H1 (cell line): ENCODE measurements at regions not wholly inside any gene's neighbourhood (a gene's known extent, or its start where the extent isn't known, plus 50 kb on each side); places are given as distances from the start of the nearest gene placed in this dataset.

Experiments used
- CTCF ChIA-PET: fragments of 300-600 bp; sonication (Branson Sonifier 250); formaldehyde crosslinking; loops from one replicate; lab custom pipeline; 2021; ENCODE audit not compliant: partially characterized antibody; lab: Charles Lee
- POLR2A ChIA-PET: fragments of 300-600 bp; sonication (Branson Sonifier 250); formaldehyde crosslinking; loops from one replicate; lab custom pipeline; 2021; ENCODE audit warnings: inconsistent platforms; ENCODE audit not compliant: partially characterized antibody; lab: Charles Lee
- DNase-seq, 2 experiments: peaks; one replicate each; pipeline versions ENCODE4 v3.0.0 to v3.0.0-alpha.2; 2010 to 2022; ENCODE audit warnings: low spot score in 2 of 2, low read depth in 1 of 2, mixed read lengths in 1 of 2
- FAIRE-seq: peaks from 2 replicates; lab custom pipeline; 2011; peaks lifted over from hg19 to GRCh38; lab: Jason Lieb, UNC
- H2AFZ ChIP-seq: 2 replicates; pipeline ENCODE4 v1.8.1; 2012; ENCODE audit warnings: low read length, inconsistent platforms
- H2AK5ac ChIP-seq: 2 replicates; pipeline ENCODE4 v1.6.1; 2013; ENCODE audit warnings: low read depth, low read length
- H2BK120ac ChIP-seq: replicated peaks from 2 replicates; pipeline ENCODE3; 2013; ENCODE audit warnings: low read depth, low read length, inconsistent platforms
- H2BK12ac ChIP-seq: 2 replicates; pipeline ENCODE4 v1.6.1; 2013; ENCODE audit warnings: low read depth, low read length
- H2BK15ac ChIP-seq: 2 replicates; pipeline ENCODE4 v1.6.1; 2013; ENCODE audit warnings: low read length
- H2BK20ac ChIP-seq: 2 replicates; pipeline ENCODE4 v1.6.1; 2013; ENCODE audit warnings: low read length
- H2BK5ac ChIP-seq: 2 replicates; pipeline ENCODE4 v1.6.1; 2013; ENCODE audit warnings: low read depth, low read length
- H3K14ac ChIP-seq: 2 replicates; pipeline ENCODE4 v1.6.1; 2013; ENCODE audit warnings: inconsistent platforms; ENCODE audit not compliant: insufficient read length
- H3K18ac ChIP-seq: 2 replicates; pipeline ENCODE4 v1.6.1; 2013; ENCODE audit warnings: low read length; ENCODE audit errors: extremely low read depth
- H3K23ac ChIP-seq: 2 replicates; pipeline ENCODE4 v1.6.1; 2013; ENCODE audit warnings: inconsistent platforms; ENCODE audit not compliant: insufficient read length
- H3K23me2 ChIP-seq: 2 replicates; pipeline ENCODE4 v1.6.1; 2013; ENCODE audit warnings: low read depth, low read length
- H3K27ac ChIP-seq: 2 replicates; pipeline ENCODE4 v1.6.1; 2011; ENCODE audit warnings: low read depth, low read length, inconsistent platforms
- H3K27me3 ChIP-seq, 4 experiments: replicated peaks in 1 of 4; 1 replicate in 1 of 4; 2 replicates in 3 of 4; pipeline versions ENCODE4 v1.6.1 to v1.8.1; 2011 to 2013; ENCODE audit warnings: low read length in 3 of 4, mild to moderate bottlenecking in 3 of 4, inconsistent platforms in 2 of 4, mixed read lengths in 2 of 4, moderate library complexity in 1 of 4; ENCODE audit not compliant: control insufficient read depth in 3 of 4, insufficient read depth in 3 of 4; ENCODE audit errors: extremely low read depth in 1 of 4
- H3K36me3 ChIP-seq, 4 experiments: 2 replicates each; pipeline versions ENCODE4 v1.6.1 to v1.8.1; 2011 to 2013; ENCODE audit warnings: mild to moderate bottlenecking in 4 of 4, low read length in 3 of 4, moderate library complexity in 2 of 4, control low read depth in 1 of 4, inconsistent platforms in 1 of 4; ENCODE audit not compliant: insufficient read depth in 4 of 4, control insufficient read depth in 2 of 4
- H3K4ac ChIP-seq: replicated peaks from 2 replicates; pipeline ENCODE3; 2013; ENCODE audit warnings: low read length, low read depth, mixed read lengths, inconsistent platforms; ENCODE audit not compliant: insufficient read length
- H3K4me1 ChIP-seq, 4 experiments: replicated peaks in 1 of 4; 1 replicate in 1 of 4; 2 replicates in 3 of 4; pipeline versions ENCODE4 v1.6.1 to v1.8.1; 2011 to 2013; ENCODE audit warnings: low read length in 3 of 4, inconsistent platforms in 2 of 4, mixed read lengths in 1 of 4; ENCODE audit not compliant: insufficient read depth in 4 of 4, control insufficient read depth in 3 of 4
- H3K4me2 ChIP-seq, 2 experiments: 2 replicates each; pipeline versions ENCODE4 v1.6.1 to v1.8.1; 2011 to 2013; ENCODE audit warnings: low read depth in 2 of 2, low read length in 2 of 2, control low read depth in 1 of 2, inconsistent platforms in 1 of 2, mild to moderate bottlenecking in 1 of 2; ENCODE audit not compliant: insufficient read depth in 1 of 2
- H3K4me3 ChIP-seq, 4 experiments: fragments of 200-600, 300-600 bp in 1 of 4; sonication (generic), shearing (Covaris generic), sonication (Bioruptor Twin) in 1 of 4; 2 replicates each; pipeline versions ENCODE4 v1.5.1 to v1.8.1; 2011 to 2016; ENCODE audit warnings: low read length in 4 of 4, low read depth in 3 of 4, control low read depth in 2 of 4, inconsistent platforms in 2 of 4, mild to moderate bottlenecking in 2 of 4, mixed read lengths in 1 of 4, moderate library complexity in 1 of 4; ENCODE audit not compliant: insufficient read depth in 2 of 4; ENCODE audit errors: extremely low read depth in 1 of 4
- H3K56ac ChIP-seq: replicated peaks from 2 replicates; pipeline ENCODE3; 2013; ENCODE audit warnings: low read depth, mild to moderate bottlenecking, mixed read lengths, low read length, inconsistent platforms; ENCODE audit not compliant: insufficient read length
- H3K79me1 ChIP-seq: 2 replicates; pipeline ENCODE4 v1.6.1; 2013; ENCODE audit warnings: low read depth, low read length, control low read depth
- H3K79me2 ChIP-seq, 2 experiments: 2 replicates each; pipeline versions ENCODE4 v1.6.1 to v1.8.1; 2012 to 2013; ENCODE audit warnings: low read length in 2 of 2, mild to moderate bottlenecking in 2 of 2, inconsistent platforms in 1 of 2; ENCODE audit not compliant: insufficient read depth in 2 of 2, control insufficient read depth in 1 of 2
- H3K9ac ChIP-seq, 4 experiments: replicated peaks in 1 of 4; 1 replicate in 1 of 4; 2 replicates in 3 of 4; pipeline versions ENCODE4 v1.6.1 to v1.8.1; 2011 to 2013; ENCODE audit warnings: low read depth in 3 of 4, low read length in 3 of 4, control low read depth in 2 of 4, mild to moderate bottlenecking in 2 of 4, moderate library complexity in 2 of 4, inconsistent platforms in 1 of 4; ENCODE audit errors: extremely low read depth in 1 of 4
- H3K9me3 ChIP-seq, 2 experiments: 2 replicates each; pipeline versions ENCODE4 v1.6.1 to v1.8.1; 2012 to 2013; ENCODE audit warnings: mild to moderate bottlenecking in 2 of 2, moderate library complexity in 2 of 2, control low read depth in 1 of 2, inconsistent platforms in 1 of 2, low read depth in 1 of 2, low read length in 1 of 2, mixed read lengths in 1 of 2; ENCODE audit not compliant: insufficient read depth in 2 of 2
- H4K20me1 ChIP-seq, 2 experiments: replicated peaks in 1 of 2; 2 replicates each; pipeline versions ENCODE3 to v1.8.1; 2011 to 2013; ENCODE audit warnings: inconsistent platforms in 2 of 2, low read length in 2 of 2, mild to moderate bottlenecking in 1 of 2; ENCODE audit not compliant: insufficient read depth in 2 of 2, control insufficient read depth in 1 of 2
- H4K5ac ChIP-seq: 2 replicates; pipeline ENCODE4 v1.6.1; 2013; ENCODE audit warnings: low read length, low read depth, mixed read lengths, inconsistent platforms; ENCODE audit not compliant: insufficient read length
- H4K8ac ChIP-seq: 2 replicates; pipeline ENCODE4 v1.8.0; 2013; ENCODE audit warnings: mild to moderate bottlenecking, moderate library complexity, low read length, inconsistent platforms; ENCODE audit not compliant: insufficient read depth; ENCODE audit errors: extremely low read depth
- H4K91ac ChIP-seq: replicated peaks from 2 replicates; pipeline ENCODE3; 2013; ENCODE audit warnings: low read length, mixed read lengths, inconsistent platforms; ENCODE audit not compliant: insufficient read length
- BACH1 ChIP-seq: IDR thresholded peaks from 2 replicates; pipeline ENCODE4 v1.6.1; 2012; ENCODE audit warnings: low read length, improper control_type of control experiment
- CBX8 ChIP-seq: fragments of 300-800, 300-1000 bp; sonication (generic); IDR thresholded peaks from 2 replicates; pipeline ENCODE4 v1.7.1; 2016; ENCODE audit warnings: low read depth, low read length, borderline replicate concordance
- CREB1 ChIP-seq: IDR thresholded peaks from 2 replicates; pipeline ENCODE4 v1.6.1; 2012; ENCODE audit warnings: inconsistent platforms
- FOSL1 ChIP-seq: IDR thresholded peaks from 2 replicates; pipeline ENCODE4 v1.6.1; 2011; ENCODE audit warnings: mild to moderate bottlenecking, low read depth, low read length, moderate library complexity; ENCODE audit not compliant: insufficient read depth
- JUND ChIP-seq: IDR thresholded peaks from 2 replicates; pipeline ENCODE4 v1.6.1; 2011; ENCODE audit warnings: mild to moderate bottlenecking, improper control_type of control experiment, low read length
- KDM5A ChIP-seq: fragments of 200-600 bp; IDR thresholded peaks from 2 replicates; pipeline ENCODE4 v1.7.1; 2012; ENCODE audit warnings: mild to moderate bottlenecking, low read length, inconsistent platforms, mixed read lengths
- NRF1 ChIP-seq: IDR thresholded peaks from 2 replicates; pipeline ENCODE4 v1.6.1; 2011; ENCODE audit warnings: mild to moderate bottlenecking, low read depth, low read length, improper control_type of control experiment
- POLR2AphosphoS5 ChIP-seq: IDR thresholded peaks from 2 replicates; pipeline ENCODE4 v1.6.1; 2011; ENCODE audit warnings: low read depth, low read length
- RBBP5 ChIP-seq: IDR thresholded peaks from 2 replicates; pipeline ENCODE4 v1.7.1; 2012; ENCODE audit warnings: low read depth, mild to moderate bottlenecking, inconsistent platforms, low read length, moderate library complexity, borderline replicate concordance
- RFX5 ChIP-seq: IDR thresholded peaks from 2 replicates; pipeline ENCODE4 v1.6.1; 2011; ENCODE audit warnings: low read depth, low read length, improper control_type of control experiment, borderline replicate concordance
- RXRA ChIP-seq: IDR thresholded peaks from 2 replicates; pipeline ENCODE4 v1.6.1; 2011; ENCODE audit warnings: low read depth, mild to moderate bottlenecking, low read length, moderate library complexity; ENCODE audit not compliant: insufficient read depth
- SRF ChIP-seq: IDR thresholded peaks from 2 replicates; pipeline ENCODE4 v1.6.1; 2011; ENCODE audit warnings: mild to moderate bottlenecking, low read depth, low read length, moderate library complexity
- TAF1 ChIP-seq: IDR thresholded peaks from 2 replicates; pipeline ENCODE4 v1.6.1; 2011; ENCODE audit warnings: mild to moderate bottlenecking, low read depth, low read length
- TCF12 ChIP-seq: IDR thresholded peaks from 2 replicates; pipeline ENCODE4 v1.6.1; 2011; ENCODE audit warnings: low read depth, mild to moderate bottlenecking, low read length
- YY1 ChIP-seq: IDR thresholded peaks from 2 replicates; pipeline ENCODE4 v1.6.1; 2011; ENCODE audit warnings: low read depth, mild to moderate bottlenecking, low read length
- ZNF274 ChIP-seq: IDR thresholded peaks from 2 replicates; pipeline ENCODE4 v1.7.0; 2012; ENCODE audit warnings: low read length, borderline replicate concordance; ENCODE audit errors: extremely low read depth
- WGBS, 2 experiments: shearing (Covaris generic) in 1 of 2; methylation state at CpG; one replicate each; pipeline versions ENCODE4 v1.1.6 to v1.1.7; 2013 to 2015; ENCODE audit warnings: low lambda C conversion rate in 2 of 2, mixed read lengths in 2 of 2, inconsistent platforms in 1 of 2, low coverage in 1 of 2, missing lambda C conversion rate in 1 of 2; ENCODE audit not compliant: insufficient replicate concordance in 2 of 2, insufficient coverage in 1 of 2, insufficient read length in 1 of 2; ENCODE audit errors: extremely low coverage in 1 of 2, missing lambda C conversion rate in 1 of 2; 5-methylcytosine and 5-hydroxymethylcytosine counted together

GRCh38 chr13:20297181-20297580, 65.1 kb upstream of the GJB6 start:
- Histone ChIP-seq H3K14ac (no peak overlapping the region), H3K23ac (no peak overlapping the region), H2BK120ac (no peak overlapping the region), H4K20me1 (no peaks in the 10 kb centered on the region), H4K8ac (no peak overlapping the region), H3K4me2 (no peak overlapping the region), H3K23me2 (peaks cover 4% of the 10 kb centered on the region; the same call in 1 of the 2 replicates), H2BK15ac (no peak overlapping the region), H2AK5ac (no peak overlapping the region), H3K79me2 (no peaks in the 10 kb centered on the region)
- no peak for FAIRE-seq
- no peak for TF ChIP-seq RBBP5
- no peak for TF ChIP-seq KDM5A
- TF ChIP-seq TCF12: no peak
- TF ChIP-seq ZNF274: no peak
- no peak for TF ChIP-seq CREB1
- TF ChIP-seq RXRA: no peak
- no peak for TF ChIP-seq JUND
- no peak for TF ChIP-seq TAF1
- TF ChIP-seq BACH1: no peak
- no peak for TF ChIP-seq POLR2AphosphoS5
- no peak for TF ChIP-seq FOSL1
- TF ChIP-seq CBX8: no peak
- TF ChIP-seq SRF: no peak
- TF ChIP-seq NRF1: no peak
- no peak for TF ChIP-seq RFX5
- TF ChIP-seq YY1: no peak
- TF ChIP-seq, all 59 proteins: peak for 0
- WGBS, 2 experiments: 86% methylated on average over 3 of the region's 3 CpGs; no CpG with 5 or more reads in 1 of the 2 experiments
- Histone ChIP-seq H3K79me1 (no peaks in the 10 kb centered on the region), H3K27me3 (peaks cover under 1 to 22% (median 8%) of the 10 kb centered on the region in 4 experiments; a peak in 6 of 7 replicates), H3K18ac (no peak overlapping the region), H3K27ac (no peak overlapping the region), H3K4ac (no peak overlapping the region), H3K56ac (no peak overlapping the region), H3K9me3 (no peaks in the 10 kb centered on the region), H2BK12ac (no peak overlapping the region), H2AFZ (no peak overlapping the region), H3K4me3 (no peak overlapping the region), H3K36me3 (no peaks in the 10 kb centered on the region), H4K5ac (no peak overlapping the region), H4K91ac (no peak overlapping the region), H2BK5ac (no peak overlapping the region), H3K9ac (no peak overlapping the region), H3K4me1 (peaks cover 0 to 2% (median 1%) of the 10 kb centered on the region in 4 experiments; a peak in 3 of 7 replicates), H2BK20ac (no peak overlapping the region)
- ChIA-PET POLR2A (no interaction called here), CTCF (no interaction called here)
- no peak for DNase-seq
